NCI-H526 treated with DMSO at 0.1 percent for 48 hours (cell line): ENCODE measurements at regions not wholly inside any gene's neighbourhood (a gene's known extent, or its start where the extent isn't known, plus 50 kb on each side); places are given as distances from the start of the nearest gene placed in this dataset.

ENCODE experiments used
- DNase-seq: peaks from one replicate; lab custom pipeline; 2025; lab: John Stamatoyannopoulos, UW

DNA sequence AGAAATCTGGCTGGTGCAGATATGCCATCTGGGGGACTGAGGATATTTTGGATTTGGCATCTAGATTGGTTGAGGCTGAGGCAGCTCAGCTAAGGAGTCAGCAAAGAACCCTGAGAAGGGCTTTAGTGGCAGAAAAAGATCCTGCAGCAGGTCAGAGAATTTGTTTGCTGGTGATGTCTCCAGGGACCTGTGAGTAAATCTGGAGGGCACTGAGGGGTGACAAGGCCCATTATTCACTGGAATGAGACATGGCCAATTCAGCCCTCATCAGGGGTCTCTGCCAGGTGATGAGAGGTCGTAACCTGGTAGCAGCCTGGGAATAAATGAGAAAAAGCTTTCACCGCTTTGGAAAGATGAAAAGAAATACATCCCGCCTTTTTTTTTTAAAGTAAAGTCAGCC lies 118.3 kb upstream of the FBXL4 start:
- no peak for DNase-seq

DNA sequence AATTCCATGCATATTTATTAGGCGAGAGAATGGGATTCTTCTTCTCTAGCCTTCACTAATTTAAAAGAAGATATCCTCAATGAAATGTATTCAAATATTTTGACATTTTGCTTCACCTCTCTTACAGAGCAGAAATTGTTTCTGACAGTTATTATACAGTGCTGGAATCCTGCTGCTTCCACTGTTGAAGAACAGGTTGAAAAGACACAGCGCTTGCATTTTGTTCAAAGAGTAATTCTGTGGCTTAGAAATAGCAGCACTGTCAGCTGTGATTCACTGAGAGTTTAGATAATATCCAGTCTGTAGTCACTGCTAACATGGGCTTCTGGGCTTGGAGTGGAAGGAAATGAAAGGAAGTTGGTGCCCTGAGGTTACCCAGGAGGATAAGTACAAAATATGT lies 117.1 kb upstream of the FBXL4 start:
- DNase-seq: no peak

DNA sequence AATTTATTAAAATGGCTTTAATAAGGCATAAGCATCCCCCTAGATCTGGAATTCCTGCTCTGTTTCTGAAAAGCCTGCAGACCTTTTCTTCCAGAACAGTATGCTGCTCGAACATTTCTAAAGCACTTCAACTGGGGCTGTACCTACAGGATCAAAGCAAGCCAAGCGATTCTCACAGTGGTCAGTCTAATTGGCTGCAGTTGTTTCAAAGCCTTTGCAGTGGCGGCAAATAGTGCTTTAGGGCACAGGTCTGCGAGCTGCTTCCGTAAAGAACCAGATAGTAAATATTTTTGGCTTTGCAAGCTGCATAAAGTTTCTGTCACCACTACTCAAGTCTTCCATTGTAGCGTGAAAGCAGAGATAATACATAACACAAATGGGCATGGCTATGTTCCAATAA lies 88.9 kb upstream of the FBXL4 start:
- no peak for DNase-seq

DNA sequence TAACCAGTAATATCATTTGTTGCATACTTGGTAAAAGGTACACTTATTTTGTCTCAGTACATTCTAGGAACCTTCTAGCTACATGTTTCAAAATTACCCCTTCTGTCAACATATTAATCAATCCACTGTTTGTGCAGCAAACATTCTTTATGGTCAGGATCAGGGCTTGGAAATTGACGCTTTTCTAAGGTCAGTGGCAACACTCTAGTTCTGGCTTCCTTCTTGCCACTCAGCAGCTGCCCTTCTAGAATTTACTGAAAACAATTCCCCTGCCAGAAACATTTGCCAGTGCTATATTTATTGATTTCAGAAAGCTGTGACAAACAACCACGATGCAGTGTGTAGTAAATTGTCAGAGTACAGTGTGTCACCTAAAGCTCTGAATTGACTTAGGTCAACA lies 84.7 kb upstream of the FBXL4 start:
- no peak for DNase-seq

DNA sequence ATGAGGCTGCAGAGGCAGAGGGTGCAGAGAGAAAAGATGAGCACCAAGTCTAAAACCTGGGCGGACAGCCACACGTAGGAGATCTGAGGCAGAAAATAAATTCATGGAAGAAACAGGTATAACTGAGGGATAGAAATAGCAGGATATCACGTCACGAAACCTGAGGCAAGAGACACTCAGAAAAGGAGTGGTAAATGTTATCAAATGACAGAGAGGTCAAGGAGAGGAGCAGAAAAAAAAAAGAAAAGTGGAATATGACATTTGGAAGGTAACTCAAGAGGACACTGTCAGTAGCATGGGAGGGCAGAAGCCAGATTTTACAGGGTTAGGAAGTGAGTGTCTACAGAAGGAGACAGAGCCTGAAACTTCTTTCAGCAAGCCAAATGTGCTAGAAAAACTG lies 84.2 kb upstream of the FBXL4 start:
- DNase-seq: no peak

DNA sequence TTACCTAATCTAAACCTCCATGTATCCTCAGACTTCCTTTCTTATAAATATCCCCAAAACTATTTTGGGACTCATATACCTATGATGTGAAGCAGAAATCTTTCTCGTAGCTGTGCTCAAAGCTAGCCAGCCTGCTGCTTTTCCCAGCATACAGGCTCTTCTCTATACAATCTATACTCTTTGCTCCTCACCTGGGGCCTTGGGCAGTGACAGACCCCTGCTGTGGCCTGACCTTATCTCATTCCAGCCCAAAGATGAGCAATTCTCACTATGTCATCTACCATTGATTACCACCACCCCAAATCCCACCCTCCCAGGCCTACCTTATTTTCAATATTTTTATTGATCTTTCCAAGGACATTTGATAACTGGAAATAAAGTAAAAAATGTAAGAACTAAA lies 83.2 kb upstream of the FBXL4 start:
- DNase-seq: no peak

DNA sequence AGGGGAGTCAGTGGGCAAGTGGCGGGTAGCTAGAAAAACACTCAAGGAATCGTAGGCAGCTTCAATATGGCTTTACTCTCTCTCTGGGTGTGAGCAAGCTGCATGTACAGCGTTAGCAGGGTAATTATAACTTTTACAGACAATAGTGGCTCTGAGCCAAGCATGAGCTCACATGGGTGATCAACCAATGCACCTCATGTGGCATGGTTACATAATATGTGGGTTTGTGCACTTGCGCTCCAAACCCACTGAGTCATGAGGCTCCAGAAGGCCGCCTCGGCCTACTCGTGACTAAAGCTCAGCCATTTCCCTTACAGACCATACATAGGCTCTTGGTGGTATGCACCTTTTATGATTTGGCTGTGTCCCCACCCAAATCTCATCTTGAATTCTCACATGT lies 78.4 kb upstream of the FBXL4 start:
- no peak for DNase-seq

DNA sequence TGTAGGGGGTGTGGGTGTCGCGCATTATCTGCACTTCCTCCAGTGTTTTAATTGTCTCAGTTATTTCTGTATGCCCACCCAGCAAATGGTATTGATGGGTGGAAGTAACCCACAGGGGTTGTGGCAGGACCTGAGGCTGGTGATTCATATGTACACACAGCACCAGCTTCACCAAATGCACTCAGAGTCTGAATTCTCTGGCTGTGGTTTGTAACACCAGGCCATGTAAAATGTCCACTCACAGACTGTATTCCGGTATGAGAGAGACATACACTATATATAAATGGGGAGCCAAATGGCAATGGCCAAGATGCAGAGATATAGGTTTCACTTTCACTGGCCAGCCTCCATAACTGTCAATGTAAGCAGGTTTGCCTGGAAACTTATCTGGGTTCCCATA lies 76.3 kb upstream of the FBXL4 start:
- DNase-seq: no peak

DNA sequence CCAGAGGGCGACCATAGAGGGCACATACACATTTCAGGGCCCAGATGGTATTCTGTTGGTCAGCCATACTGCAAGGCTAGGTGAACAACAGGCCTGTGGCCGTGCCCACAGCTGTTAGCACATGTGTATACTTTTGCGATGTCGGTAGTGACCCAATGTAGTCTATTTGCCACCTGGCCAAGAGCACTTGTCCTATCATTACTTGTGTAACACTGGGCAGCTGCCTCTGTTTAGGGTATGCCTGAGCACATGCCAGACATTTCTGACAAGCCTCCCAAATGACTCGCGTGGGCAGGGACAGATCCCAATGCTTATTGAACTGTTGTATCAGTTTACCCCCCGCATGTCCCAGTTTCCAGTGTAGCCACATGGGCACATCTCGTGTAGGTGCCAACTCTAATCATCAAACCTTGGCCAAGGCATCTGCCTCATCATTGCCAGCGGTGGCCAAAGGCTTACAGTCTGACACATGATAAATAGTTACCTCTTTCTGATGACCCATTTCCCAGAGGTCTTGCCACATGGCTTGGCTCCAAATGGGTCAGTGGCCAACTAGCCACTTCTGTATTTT lies 74.4 kb upstream of the FBXL4 start:
- no peak for DNase-seq

DNA sequence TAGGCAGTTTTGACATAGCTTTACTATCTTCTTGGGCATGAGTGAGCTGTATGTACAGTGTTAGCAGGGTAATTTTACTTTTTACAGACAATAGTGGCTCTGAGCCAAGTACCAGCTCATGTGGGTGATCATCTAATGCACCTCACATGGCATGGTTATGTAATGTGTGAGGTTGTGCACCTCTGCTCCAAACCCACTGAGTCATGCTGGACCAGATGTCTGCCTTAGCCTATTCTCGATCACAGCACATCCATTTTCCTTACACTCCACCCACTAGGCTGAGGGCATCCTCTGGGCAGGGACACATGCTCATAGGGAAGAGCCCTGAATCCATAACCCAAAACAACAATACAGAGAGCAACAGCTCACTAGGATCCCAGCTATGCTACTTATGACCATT lies 71.6 kb upstream of the FBXL4 start:
- no peak for DNase-seq

DNA sequence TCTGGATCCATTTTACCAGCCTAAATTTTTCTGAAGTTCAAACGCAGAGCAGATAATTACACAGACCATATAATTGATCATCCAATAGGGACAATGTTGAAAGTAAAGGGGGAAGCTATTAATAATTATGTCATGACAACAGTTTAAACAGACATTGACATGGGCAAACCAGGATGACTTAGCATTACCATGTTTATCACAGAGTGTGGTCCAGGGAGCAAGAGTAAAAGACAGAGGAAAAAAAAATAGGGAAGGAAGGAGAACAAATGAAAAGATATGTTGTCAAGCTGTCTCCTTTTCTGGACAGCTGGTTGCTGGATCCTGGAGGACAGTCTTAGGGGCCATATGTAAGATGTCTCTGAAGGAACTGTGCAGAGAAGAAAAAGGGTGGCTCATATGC lies 69.4 kb upstream of the FBXL4 start:
- no peak for DNase-seq

DNA sequence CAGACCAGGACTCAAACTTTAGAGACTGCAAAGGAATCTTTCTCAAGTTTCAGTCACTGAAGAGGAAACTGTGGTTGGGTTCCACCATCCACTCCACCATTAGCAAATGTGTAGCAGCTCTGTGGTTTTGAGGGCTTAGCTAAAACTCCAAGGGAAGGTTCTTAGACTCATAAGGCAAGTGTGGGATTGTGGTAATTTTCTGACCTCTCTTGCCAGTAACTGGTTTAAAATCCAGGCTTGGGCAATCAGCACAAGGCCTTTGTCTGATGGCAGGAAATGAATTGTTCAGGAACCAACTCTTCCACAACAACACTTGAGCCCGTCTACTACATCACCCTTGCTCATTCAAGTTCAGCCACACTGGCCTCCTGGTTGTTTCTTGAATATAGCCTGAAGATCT lies 68.6 kb upstream of the FBXL4 start:
- no peak for DNase-seq

DNA sequence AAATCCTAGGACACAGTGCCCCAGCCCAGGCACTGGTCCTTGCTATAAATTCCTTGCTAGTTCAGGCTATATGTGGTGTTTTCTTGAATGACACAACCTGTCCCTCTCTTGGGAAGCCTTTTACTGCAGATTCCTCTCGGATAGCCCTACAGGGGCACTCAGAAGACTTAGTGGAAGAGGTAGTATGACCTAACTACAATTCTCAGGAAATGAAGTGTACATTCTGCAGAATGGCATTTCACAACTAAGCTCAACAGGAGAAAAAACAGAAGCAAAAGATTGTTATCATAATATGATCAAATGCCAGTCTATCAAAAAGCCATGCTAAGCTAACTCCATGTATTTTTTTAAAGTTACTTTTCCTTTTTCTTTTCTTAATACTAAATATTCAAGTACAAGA lies 66.3 kb upstream of the FBXL4 start:
- no peak for DNase-seq

DNA sequence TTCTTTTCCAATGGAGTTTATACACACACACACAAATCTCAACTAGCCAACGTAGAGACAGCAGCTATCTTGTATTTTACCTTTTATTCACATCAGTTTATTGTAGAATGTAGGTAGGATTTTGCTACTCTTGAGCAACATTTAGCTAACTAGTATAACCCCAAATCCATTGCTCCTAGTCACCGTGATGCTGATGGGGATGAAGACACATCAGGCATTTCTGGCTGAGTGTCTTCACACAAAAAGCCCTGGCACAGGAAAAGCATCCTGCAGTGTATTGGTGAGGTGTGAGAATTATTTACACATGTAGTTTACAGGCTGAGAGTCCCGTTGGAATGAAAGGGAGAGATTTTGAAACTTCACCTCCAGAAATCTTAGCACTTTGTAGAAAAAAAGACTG lies 65.9 kb upstream of the FBXL4 start:
- DNase-seq: no peak

DNA sequence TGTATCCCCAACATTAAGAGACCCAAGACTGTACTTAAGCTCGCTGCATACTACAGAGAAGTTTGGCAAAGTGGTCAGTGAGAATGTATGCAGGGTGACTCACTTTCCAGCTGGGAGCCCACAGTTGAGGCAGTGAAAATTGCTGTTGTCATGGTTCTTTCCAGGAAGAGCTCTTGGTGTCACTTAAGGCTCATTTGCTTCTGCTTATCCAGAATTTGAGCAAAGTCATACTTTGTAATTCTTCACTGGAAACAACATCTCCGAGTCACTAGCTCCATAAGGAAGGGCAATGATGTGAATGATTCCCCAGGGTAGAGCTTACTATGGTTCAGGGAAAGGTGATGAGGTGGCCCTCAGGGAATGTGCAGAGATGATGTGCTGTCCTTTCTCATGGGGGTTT lies 65.4 kb upstream of the FBXL4 start:
- no peak for DNase-seq

DNA sequence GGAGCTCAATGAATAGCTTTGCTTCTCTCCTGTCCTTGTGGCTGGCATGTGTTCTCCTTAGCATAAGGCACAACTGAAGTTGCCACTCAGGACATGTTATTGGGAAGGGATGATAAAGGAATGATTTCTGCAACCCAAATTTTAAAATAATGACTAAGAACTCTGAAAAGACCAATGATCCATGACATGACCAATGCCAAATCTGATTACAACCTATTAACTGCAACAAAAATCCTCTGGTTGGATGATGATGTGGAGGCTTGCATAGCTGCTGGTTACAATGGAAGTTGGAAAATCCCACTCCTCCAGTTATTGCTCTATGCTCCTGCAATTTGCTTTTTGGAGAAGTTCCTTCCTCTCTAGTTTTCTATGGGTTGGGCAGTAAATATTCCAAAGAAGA lies 63.4 kb upstream of the FBXL4 start:
- DNase-seq: no peak

DNA sequence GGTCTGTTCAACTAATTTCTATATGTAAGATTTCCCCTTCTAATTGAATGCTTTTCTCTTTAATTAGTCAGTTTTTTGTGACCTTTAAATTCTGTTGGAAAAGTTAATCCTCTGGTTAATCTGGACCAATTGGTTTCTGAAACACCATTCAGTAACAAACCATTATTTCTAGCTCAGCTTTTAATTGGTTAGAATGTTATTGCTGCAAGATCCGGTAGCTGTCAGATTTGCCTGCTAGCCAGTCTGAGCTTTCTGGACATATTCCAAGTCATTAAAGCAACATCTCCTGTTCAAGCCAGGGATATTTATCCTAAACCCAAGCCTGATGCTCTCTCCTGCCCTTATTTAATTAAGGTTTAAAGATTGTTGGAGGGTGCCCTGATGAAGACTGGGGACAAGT lies 55.1 kb upstream of the FBXL4 start:
- DNase-seq: no peak

DNA sequence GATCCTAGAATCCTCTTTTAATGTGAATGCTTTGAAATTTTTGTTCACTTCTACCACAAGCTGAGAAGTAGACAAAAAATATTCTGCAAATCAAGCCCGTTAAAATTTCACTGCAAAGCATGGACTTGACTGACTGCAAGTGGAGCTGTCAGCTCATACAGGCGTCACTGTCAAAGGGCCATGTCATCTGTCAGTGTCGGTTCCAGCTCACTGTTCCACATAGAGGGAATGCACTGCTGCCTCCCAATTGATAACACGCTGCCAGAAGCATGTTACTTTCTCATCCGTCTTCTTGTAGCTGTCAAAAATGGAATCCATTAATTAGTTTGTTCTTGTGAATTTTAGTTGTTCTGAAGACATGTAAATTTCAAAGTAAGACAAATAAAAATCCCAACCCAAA lies 50.4 kb upstream of the FBXL4 start:
- DNase-seq: no peak
